Osteocyte (in vitro differentiated cells): ENCODE measurements at regions not wholly inside any gene's neighbourhood (a gene's known extent, or its start where the extent isn't known, plus 50 kb on each side); places are given as distances from the start of the nearest gene placed in this dataset.

Experiments used
- DNase-seq: peaks from one replicate; pipeline ENCODE4 v3.0.0; 2021; ENCODE audit warnings: mixed read lengths; ENCODE audit not compliant: unreplicated experiment; ENCODE audit errors: extremely low spot score
- H3K27ac Mint-ChIP-seq: one replicate; pipeline ENCODE4 v1.8.0; 2021; ENCODE audit warnings: mild to moderate bottlenecking, mixed read lengths; ENCODE audit not compliant: unreplicated experiment
- H3K27me3 Mint-ChIP-seq: one replicate; pipeline ENCODE4 v1.8.0; 2021; ENCODE audit warnings: mixed read lengths; ENCODE audit not compliant: unreplicated experiment
- H3K36me3 Mint-ChIP-seq: one replicate; pipeline ENCODE4 v1.8.0; 2021; ENCODE audit warnings: mixed read lengths; ENCODE audit not compliant: unreplicated experiment
- H3K4me1 Mint-ChIP-seq: one replicate; pipeline ENCODE4 v1.8.0; 2021; ENCODE audit warnings: mixed read lengths; ENCODE audit not compliant: unreplicated experiment
- H3K4me3 Mint-ChIP-seq: one replicate; pipeline ENCODE4 v1.8.0; 2021; ENCODE audit warnings: mild to moderate bottlenecking, moderate library complexity, mixed read lengths; ENCODE audit not compliant: unreplicated experiment
- H3K9me3 Mint-ChIP-seq: one replicate; pipeline ENCODE4 v1.8.0; 2021; ENCODE audit warnings: mixed read lengths; ENCODE audit not compliant: unreplicated experiment
- CTCF ChIP-seq: fragments of 200-600 bp; sonication (generic); IDR thresholded peaks from 2 replicates; pipeline ENCODE4 v1.5.0; 2021; ENCODE audit warnings: antibody characterized with exemption, mild to moderate bottlenecking, moderate library complexity

GRCh38 chr1:36576551-36577110 is 93.9 kb upstream of the CSF3R start:
- no peak overlapping the region for H3K27ac Mint-ChIP-seq
- H3K27me3 Mint-ChIP-seq, result peaks cover 24% of the 10 kb centered on the region
- no peaks in the 10 kb centered on the region for H3K9me3 Mint-ChIP-seq
- no peaks in the 10 kb centered on the region for H3K4me1 Mint-ChIP-seq
- H3K4me3 Mint-ChIP-seq, result no peak overlapping the region
- no peak for DNase-seq
- no peak for TF ChIP-seq CTCF
- no peaks in the 10 kb centered on the region for H3K36me3 Mint-ChIP-seq

GRCh38 chr1:36576118-36576517 is 93.4 kb upstream of the CSF3R start:
- Mint-ChIP-seq H3K27ac (no peak overlapping the region), H3K4me1 (no peaks in the 10 kb centered on the region), H3K36me3 (no peaks in the 10 kb centered on the region), H3K27me3 (peaks cover 19% of the 10 kb centered on the region), H3K9me3 (no peaks in the 10 kb centered on the region), H3K4me3 (no peak overlapping the region)
- DNase-seq, result peak; percentile 87
- TF ChIP-seq CTCF, result peak; percentile 87

GRCh38 chr1:36573445-36573844 is 90.7 kb upstream of the CSF3R start:
- no peak for TF ChIP-seq CTCF
- no peak overlapping the region for H3K27ac Mint-ChIP-seq
- H3K27me3 Mint-ChIP-seq, result peaks cover 15% of the 10 kb centered on the region
- DNase-seq, result no peak
- no peaks in the 10 kb centered on the region for H3K4me1 Mint-ChIP-seq
- no peaks in the 10 kb centered on the region for H3K9me3 Mint-ChIP-seq
- H3K36me3 Mint-ChIP-seq, result no peaks in the 10 kb centered on the region
- H3K4me3 Mint-ChIP-seq, result no peak overlapping the region

GRCh38 chr1:36572906-36573305 is 90.2 kb upstream of the CSF3R start:
- Mint-ChIP-seq H3K36me3 (no peaks in the 10 kb centered on the region), H3K27ac (no peak overlapping the region), H3K9me3 (no peaks in the 10 kb centered on the region), H3K4me1 (no peaks in the 10 kb centered on the region), H3K27me3 (peaks cover 15% of the 10 kb centered on the region), H3K4me3 (no peak overlapping the region)
- TF ChIP-seq CTCF, result no peak
- no peak for DNase-seq

GRCh38 chr1:36572142-36572715 is 89.5 kb upstream of the CSF3R start:
- Mint-ChIP-seq H3K27me3 (peaks cover 15% of the 10 kb centered on the region), H3K27ac (no peak overlapping the region)
- DNase-seq, result no peak

More at GRCh38 chr1:36572142-36572715, 89.5 kb upstream of the CSF3R start:
- Mint-ChIP-seq H3K36me3 (no peaks in the 10 kb centered on the region), H3K9me3 (no peaks in the 10 kb centered on the region), H3K4me1 (no peaks in the 10 kb centered on the region), H3K4me3 (no peak overlapping the region)
- TF ChIP-seq CTCF, result no peak
